A549 (cell line): ENCODE measurements at regions not wholly inside any gene's neighbourhood (a gene's known extent, or its start where the extent isn't known, plus 50 kb on each side); places are given as distances from the start of the nearest gene placed in this dataset.

Source experiments
- ATAC-seq, 2 experiments: fragments of 200-7000 bp in 1 of 2; fragments of >200 bp in 1 of 2; cut with Nextera tagmentation in 1 of 2; cut with Tn5 transposase in 1 of 2; 3 replicates each; pipeline versions ENCODE4 v1.8.0 to v1.9.1; 2018 to 2020; ENCODE audit warnings: mild to moderate bottlenecking in 1 of 2, moderate library complexity in 1 of 2
- CTCF ChIA-PET: fragments of 300-600 bp; sonication (Branson Sonifier 250); formaldehyde crosslinking; extraction: SDS; loops from one replicate; lab custom pipeline; 2021; ENCODE audit warnings: antibody characterized with exemption, inconsistent platforms; lab: Yijun Ruan, JAX
- POLR2A ChIA-PET: fragments of 350-600 bp; formaldehyde crosslinking; extraction: SDS; loops from one replicate; lab custom pipeline; 2021; ENCODE audit warnings: antibody characterized with exemption, inconsistent platforms; lab: Yijun Ruan, JAX
- DNase-seq, 2 experiments: peaks; one replicate each; pipeline versions ENCODE4 v3.0.0 to v3.0.0-alpha.2; 2011 to 2016; ENCODE audit warnings: low read depth in 1 of 2, low spot score in 1 of 2
- FAIRE-seq: peaks from 2 replicates; lab custom pipeline; 2011; peaks lifted over from hg19 to GRCh38; lab: Jason Lieb, UNC
- H3K27ac ChIP-seq, 2 experiments: fragments of >200 bp; sonication (Bioruptor Twin); formaldehyde crosslinking; 3 replicates each; pipeline ENCODE4 v1.5.1; 2016 to 2017
- H3K4me1 ChIP-seq: fragments of >200 bp; sonication (Bioruptor Twin); formaldehyde crosslinking; 3 replicates; pipeline ENCODE4 v1.6.1; 2016
- H3K4me2 ChIP-seq: fragments of >200 bp; sonication (Bioruptor Twin); formaldehyde crosslinking; 3 replicates; pipeline ENCODE4 v1.6.1; 2016
- H3K4me3 ChIP-seq: fragments of >200 bp; sonication (Bioruptor Twin); formaldehyde crosslinking; 3 replicates; pipeline ENCODE4 v1.5.1; 2016
- H3K9me3 ChIP-seq: fragments of >200 bp; sonication (Bioruptor Twin); formaldehyde crosslinking; 3 replicates; pipeline ENCODE4 v1.6.1; 2016
- ATOH8 ChIP-seq: fragments of 250-450 bp; sonication (Bioruptor Pico); IDR thresholded peaks from 2 replicates; pipeline ENCODE4 v1.5.0; 2020; ENCODE audit warnings: low read depth, mild to moderate bottlenecking, moderate library complexity
- BHLHE40 ChIP-seq: IDR thresholded peaks from 2 replicates; pipeline ENCODE4 v1.6.1; 2012; ENCODE audit warnings: low read depth, low read length, inconsistent platforms
- CBX2 ChIP-seq: fragments of 200-600 bp; sonication (generic); IDR thresholded peaks from 2 replicates; pipeline ENCODE4 v1.6.1; 2016; ENCODE audit warnings: low read depth, mild to moderate bottlenecking, borderline replicate concordance
- CBX8 ChIP-seq: fragments of 200-600 bp; sonication (generic); IDR thresholded peaks from 2 replicates; pipeline ENCODE4 v1.6.1; 2016
- CHD4 ChIP-seq: fragments of 200-600 bp; sonication (generic); IDR thresholded peaks from 2 replicates; pipeline ENCODE4 v1.6.1; 2016; ENCODE audit warnings: antibody characterized with exemption, mild to moderate bottlenecking, borderline replicate concordance
- EHMT2 ChIP-seq: fragments of 200-600 bp; sonication (generic); IDR thresholded peaks from 2 replicates; pipeline ENCODE4 v1.6.1; 2016; ENCODE audit warnings: antibody characterized with exemption, low read depth, mild to moderate bottlenecking, moderate library complexity
- HDAC2 ChIP-seq: fragments of 200-600 bp; sonication (generic); IDR thresholded peaks from 2 replicates; pipeline ENCODE4 v1.6.1; 2016
- HOXB5 ChIP-seq: fragments of 250-450 bp; sonication (Bioruptor Pico); IDR thresholded peaks from 2 replicates; pipeline ENCODE4 v1.5.0; 2020; ENCODE audit warnings: mild to moderate bottlenecking, moderate library complexity
- JUNB ChIP-seq: fragments of >200 bp; sonication (Bioruptor Twin); formaldehyde crosslinking; IDR thresholded peaks from 2 replicates; pipeline ENCODE4 v1.6.1; 2016
- KDM5A ChIP-seq: fragments of 200-600 bp; sonication (generic); IDR thresholded peaks from 2 replicates; pipeline ENCODE4 v1.6.1; 2016; ENCODE audit warnings: antibody characterized with exemption, mild to moderate bottlenecking
- MAZ ChIP-seq: fragments of 150-350 bp; IDR thresholded peaks from 2 replicates; pipeline ENCODE4 v1.6.1; 2014; ENCODE audit warnings: antibody characterized with exemption, low read depth, low read length, borderline replicate concordance
- MYC ChIP-seq: IDR thresholded peaks from 2 replicates; pipeline ENCODE4 v1.6.1; 2012; ENCODE audit warnings: mild to moderate bottlenecking, inconsistent platforms, low read length, improper control_type of control experiment, borderline replicate concordance
- NFE2L2 ChIP-seq: fragments of 150-350 bp; conservative IDR thresholded peaks from 2 replicates; pipeline ENCODE4 v1.6.1; 2014; ENCODE audit warnings: low read length
- PHF8 ChIP-seq: fragments of 200-600 bp; sonication (generic); IDR thresholded peaks from 2 replicates; pipeline ENCODE4 v1.6.1; 2016; ENCODE audit warnings: low read depth, mild to moderate bottlenecking, antibody characterized with exemption, moderate library complexity, borderline replicate concordance
- RAD21 ChIP-seq, 2 experiments: fragments of >200 bp in 1 of 2; sonication (Bioruptor Twin) in 1 of 2; formaldehyde crosslinking in 1 of 2; IDR thresholded peaks in 1 of 2; conservative IDR thresholded peaks in 1 of 2; 2 replicates in 1 of 2; 3 replicates in 1 of 2; pipeline ENCODE4 v1.6.1; 2012 to 2018; ENCODE audit warnings: inconsistent platforms in 1 of 2
- RCOR1 ChIP-seq: fragments of 150-350 bp; IDR thresholded peaks from 2 replicates; pipeline ENCODE4 v1.6.1; 2014; ENCODE audit warnings: antibody characterized with exemption, low read length, low read depth
- REST ChIP-seq: fragments of 200-600 bp; sonication (generic); IDR thresholded peaks from 2 replicates; pipeline ENCODE4 v1.6.1; 2016; ENCODE audit warnings: antibody characterized with exemption, mild to moderate bottlenecking, moderate library complexity
- RFX5 ChIP-seq: fragments of 450-650 bp; IDR thresholded peaks from 2 replicates; pipeline ENCODE4 v1.7.1; 2014; ENCODE audit warnings: antibody characterized with exemption, mild to moderate bottlenecking, moderate library complexity
- SREBF2 ChIP-seq: fragments of 450-650 bp; IDR thresholded peaks from 2 replicates; pipeline ENCODE4 v1.6.1; 2014; ENCODE audit warnings: mild to moderate bottlenecking, moderate library complexity
- USF2 ChIP-seq: fragments of 450-650 bp; IDR thresholded peaks from 2 replicates; pipeline ENCODE4 v1.6.1; 2014; ENCODE audit warnings: antibody characterized with exemption
- ZFP36 ChIP-seq: fragments of 450-650 bp; IDR thresholded peaks from 2 replicates; pipeline ENCODE4 v1.6.1; 2014; ENCODE audit warnings: borderline replicate concordance; ENCODE audit not compliant: partially characterized antibody
- ZNF302 ChIP-seq: fragments of 250-450 bp; sonication (Bioruptor Pico); IDR thresholded peaks from 2 replicates; pipeline ENCODE4 v1.9.0; 2021; ENCODE audit warnings: inconsistent platforms, mild to moderate bottlenecking, moderate library complexity
- ZSCAN20 ChIP-seq: fragments of 250-450 bp; sonication (Bioruptor Pico); IDR thresholded peaks from 2 replicates; pipeline ENCODE4 v1.8.0; 2022; ENCODE audit warnings: mild to moderate bottlenecking, moderate library complexity
- whole genome bisulfite sequencing: methylation state at CpG from one replicate; pipeline ENCODE4 v1.1.6; 2017; ENCODE audit errors: missing lambda C conversion rate; 5-methylcytosine and 5-hydroxymethylcytosine counted together
- TF ChIP-seq, protein P1 (sequence below): fragments of >200 bp; sonication (Bioruptor Twin); formaldehyde crosslinking; IDR thresholded peaks from 2 replicates; pipeline ENCODE4 v1.6.1; 2016

GRCh38 chr3:66163222-66163621 lies 57.6 kb upstream of the SLC25A26 start:
- H3K4me3 ChIP-seq, result no peak overlapping the region
- ChIA-PET POLR2A (no interaction called here), CTCF (no interaction called here)
- TF ChIP-seq RCOR1 (no peak), ZFP36 (no peak), EHMT2 (no peak)
- no peaks in the 10 kb centered on the region for H3K9me3 ChIP-seq
- DNase-seq, result no peak
- H3K4me1 ChIP-seq, result no peaks in the 10 kb centered on the region
- no peak overlapping the region for H3K27ac ChIP-seq
- no peak for FAIRE-seq
- ATAC-seq, result no peak
- 18% methylated on average over 5 of the region's 5 CpGs for WGBS
- H3K4me2 ChIP-seq, result no peak overlapping the region

GRCh38 chr3:66162766-66163165 lies 58.0 kb upstream of the SLC25A26 start:
- Histone ChIP-seq H3K4me2 (no peak overlapping the region), H3K4me1 (no peaks in the 10 kb centered on the region), H3K4me3 (no peak overlapping the region), H3K9me3 (no peaks in the 10 kb centered on the region), H3K27ac (no peak overlapping the region)
- POLR2A ChIA-PET, result no interaction called here
- no peak for DNase-seq
- WGBS, result 20% methylated on average over 3 of the region's 3 CpGs
- no peak for FAIRE-seq
- TF ChIP-seq RFX5 (no peak), SREBF2 (no peak), ATOH8 (CRISPR knock-in tag) (no peak), PHF8 (no peak)
- CTCF ChIA-PET, result interaction anchor here (0.7 kb wide), 1 partner anchor 1609 kb away, joined by 5 read pairs; no protein-coding TSS in a partner anchor
- no peak for ATAC-seq

- Histone ChIP-seq H3K9me3 (no peaks in the 10 kb centered on the region), H3K27ac (no peak overlapping the region), H3K4me1 (no peaks in the 10 kb centered on the region), H3K4me2 (no peak overlapping the region), H3K4me3 (no peak overlapping the region)
- ChIA-PET POLR2A (no interaction called here), CTCF (no interaction called here)
- DNase-seq, result no peak
- no peak for FAIRE-seq
- ATAC-seq, result no peak
- TF ChIP-seq BHLHE40 (no peak), ATOH8 (CRISPR knock-in tag) (no peak), KDM5A (no peak), USF2 (no peak), REST (no peak), MYC (no peak), NFE2L2 (no peak), HOXB5 (no peak), CBX2 (no peak), ZSCAN20 (CRISPR knock-in tag) (no peak), EHMT2 (no peak), CHD4 (no peak), JUNB (no peak), RAD21 (conservative IDR thresholded peaks at IDR 0.05 in 1 of 2, IDR thresholded peaks at IDR 0.05 in 1 of 2) (no peak), CBX8 (no peak), ZNF302 (CRISPR knock-in tag) (no peak), HDAC2 (no peak), MAZ (no peak)
- TF ChIP-seq, protein P1, sequence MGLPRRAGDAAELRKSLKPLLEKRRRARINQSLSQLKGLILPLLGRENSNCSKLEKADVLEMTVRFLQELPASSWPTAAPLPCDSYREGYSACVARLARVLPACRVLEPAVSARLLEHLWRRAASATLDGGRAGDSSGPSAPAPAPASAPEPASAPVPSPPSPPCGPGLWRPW, result no peak
- 70% methylated on average over 5 of the region's 5 CpGs for WGBS
These were observed 61.7 kb upstream of the SLC25A26 start for GRCh38 chr3:66158933-66159683.
